ENCODE measurements at regions not wholly inside any gene's neighbourhood (a gene's known extent, or its start where the extent isn't known, plus 50 kb on each side); places are given as distances from the start of the nearest gene placed in this dataset.

GRCh38 chr3:117091676-117092075 is 382.1 kb downstream of the TUSC7 start:
- Mint-ChIP-seq H3K27ac (no peak overlapping the region), H3K36me3 (peaks cover 0 to 5% (median 0%) of the 10 kb centered on the region in 3 donors), H3K4me1 (no peaks in the 10 kb centered on the region), H3K27me3 (no peaks in the 10 kb centered on the region), H3K9me3 (peaks cover 0 to 20% (median 5%) of the 10 kb centered on the region in 9 donors), H3K4me3 (no peak overlapping the region)
- ATAC-seq (no peak), DNase-seq (no peak)
- POLR2A ChIA-PET: no interaction called here

DNA sequence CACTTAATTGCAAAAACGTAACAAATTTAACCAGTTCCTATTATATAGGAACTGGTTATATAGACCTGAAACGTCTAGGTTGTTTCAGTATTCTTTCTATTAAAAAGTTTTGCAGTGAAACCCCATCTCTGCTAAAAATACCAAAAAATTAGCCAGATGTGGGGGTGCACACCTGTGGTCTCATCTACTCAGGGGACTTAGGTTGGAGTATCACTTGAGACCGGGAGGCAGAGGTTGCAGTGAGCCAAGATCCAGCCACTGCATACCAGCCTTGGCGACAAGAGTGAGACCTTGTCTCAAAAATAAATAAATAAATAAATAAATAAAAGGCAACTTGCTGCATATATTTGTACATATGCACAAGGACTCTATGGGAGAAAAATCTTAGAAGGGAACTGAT is 387.0 kb downstream of the TUSC7 start:
- DNase-seq (no peak), ATAC-seq (no peak)
- no peak overlapping the region for H3K27ac Mint-ChIP-seq
- H3K9me3 Mint-ChIP-seq: peaks cover 0 to 2% (median 0%) of the 10 kb centered on the region in 9 donors
- H3K27me3 Mint-ChIP-seq: no peaks in the 10 kb centered on the region
- POLR2A ChIA-PET: no interaction called here
- no peaks in the 10 kb centered on the region for H3K4me1 Mint-ChIP-seq
- H3K36me3 Mint-ChIP-seq: no peaks in the 10 kb centered on the region
- no peak overlapping the region for H3K4me3 Mint-ChIP-seq

- Mint-ChIP-seq H3K9me3 (peaks cover 0 to 2% (median 0%) of the 10 kb centered on the region in 9 donors), H3K27ac (no peak overlapping the region)
- POLR2A ChIA-PET: no interaction called here
Measured at GRCh38 chr3:117097351-117097750, 387.8 kb downstream of the TUSC7 start.

GRCh38 chr3:117101697-117102096 is 392.1 kb downstream of the TUSC7 start:
- H3K4me1 Mint-ChIP-seq: no peaks in the 10 kb centered on the region
- H3K9me3 Mint-ChIP-seq: peaks cover 0 to 10% (median 0%) of the 10 kb centered on the region in 9 donors
- H3K36me3 Mint-ChIP-seq: no peaks in the 10 kb centered on the region
- no peak for DNase-seq
- no peak overlapping the region for H3K4me3 Mint-ChIP-seq
- H3K27ac Mint-ChIP-seq: no peak overlapping the region
- ATAC-seq: no peak
- POLR2A ChIA-PET: no interaction called here
- H3K27me3 Mint-ChIP-seq: no peaks in the 10 kb centered on the region

More at GRCh38 chr3:117097351-117097750, 387.8 kb downstream of the TUSC7 start:
- ATAC-seq (no peak), DNase-seq (no peak)
- Mint-ChIP-seq H3K4me3 (no peak overlapping the region), H3K27me3 (no peaks in the 10 kb centered on the region), H3K36me3 (no peaks in the 10 kb centered on the region), H3K4me1 (no peaks in the 10 kb centered on the region)

GRCh38 chr3:117102426-117102825 is 392.8 kb downstream of the TUSC7 start:
- H3K9me3 Mint-ChIP-seq: peaks cover 0 to 10% (median 0%) of the 10 kb centered on the region in 9 donors
- POLR2A ChIA-PET: no interaction called here
- H3K36me3 Mint-ChIP-seq: no peaks in the 10 kb centered on the region
- no peak overlapping the region for H3K4me3 Mint-ChIP-seq
- no peaks in the 10 kb centered on the region for H3K4me1 Mint-ChIP-seq
- no peak for ATAC-seq
- no peak overlapping the region for H3K27ac Mint-ChIP-seq
- no peaks in the 10 kb centered on the region for H3K27me3 Mint-ChIP-seq
- DNase-seq: no peak

DNA sequence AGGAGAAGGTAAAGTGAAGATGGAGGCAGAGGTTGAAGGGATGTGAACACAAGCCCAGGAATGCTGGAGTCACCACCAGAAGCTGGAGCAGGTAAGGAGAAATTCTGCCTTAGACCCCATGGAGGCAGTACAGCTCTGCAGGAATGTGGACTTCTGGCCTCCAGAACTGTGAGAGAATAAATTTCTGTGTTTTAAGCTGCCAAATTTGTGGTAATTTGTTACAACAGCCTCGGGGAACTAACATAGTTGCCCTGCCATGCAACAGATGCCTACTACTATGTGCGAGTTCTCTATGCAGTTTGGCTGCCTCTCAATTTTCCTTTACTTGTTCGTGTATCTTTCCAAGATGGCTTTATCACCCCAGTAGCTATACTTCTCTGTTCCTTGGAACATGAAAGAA is 394.1 kb downstream of the TUSC7 start:
- H3K9me3 Mint-ChIP-seq: peaks cover 0 to 10% (median 0%) of the 10 kb centered on the region in 9 donors
- DNase-seq (no peak), ATAC-seq (no peak)
- POLR2A ChIA-PET: no interaction called here
- no peak overlapping the region for H3K4me3 Mint-ChIP-seq
- no peak overlapping the region for H3K27ac Mint-ChIP-seq
- no peaks in the 10 kb centered on the region for H3K4me1 Mint-ChIP-seq
- no peaks in the 10 kb centered on the region for H3K27me3 Mint-ChIP-seq
- no peaks in the 10 kb centered on the region for H3K36me3 Mint-ChIP-seq

GRCh38 chr3:117104381-117104780 is 394.8 kb downstream of the TUSC7 start:
- DNase-seq (no peak), ATAC-seq (no peak)
- no peaks in the 10 kb centered on the region for H3K4me1 Mint-ChIP-seq
- no peaks in the 10 kb centered on the region for H3K27me3 Mint-ChIP-seq
- no peak overlapping the region for H3K4me3 Mint-ChIP-seq
- peaks cover 0 to 10% (median 0%) of the 10 kb centered on the region in 9 donors for H3K9me3 Mint-ChIP-seq
- no peak overlapping the region for H3K27ac Mint-ChIP-seq
- POLR2A ChIA-PET: no interaction called here
- H3K36me3 Mint-ChIP-seq: no peaks in the 10 kb centered on the region

DNA sequence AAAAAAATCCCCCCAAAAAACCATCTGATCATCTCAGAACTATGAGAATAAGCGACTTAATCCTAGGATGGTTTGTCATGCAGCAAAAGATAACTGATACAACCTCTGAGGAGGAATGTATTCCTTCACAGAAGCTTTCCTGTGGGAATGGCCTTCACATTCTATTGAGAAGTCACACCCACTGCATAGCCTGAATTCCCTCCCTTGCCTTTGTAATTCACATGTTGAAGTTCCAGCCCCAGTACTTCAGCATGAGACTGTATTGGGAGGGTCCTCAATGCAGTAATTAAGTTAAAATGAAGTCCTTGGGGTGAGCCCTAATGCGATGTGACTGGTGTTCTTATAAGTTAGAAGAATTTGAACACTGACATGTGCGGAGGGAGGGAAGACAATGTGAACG is 395.2 kb downstream of the TUSC7 start:
- ATAC-seq: no peak
- Mint-ChIP-seq H3K4me3 (no peak overlapping the region), H3K36me3 (no peaks in the 10 kb centered on the region)

GRCh38 chr3:117105686-117106085 is 396.1 kb downstream of the TUSC7 start:
- Mint-ChIP-seq H3K4me3 (no peak overlapping the region), H3K4me1 (no peaks in the 10 kb centered on the region), H3K36me3 (no peaks in the 10 kb centered on the region), H3K27me3 (no peaks in the 10 kb centered on the region), H3K27ac (no peak overlapping the region), H3K9me3 (peaks cover 0 to 10% (median 0%) of the 10 kb centered on the region in 9 donors)
- no peak for DNase-seq
- no peak for ATAC-seq
- POLR2A ChIA-PET: no interaction called here

More for the DNA sequence above, 395.2 kb downstream of the TUSC7 start:
- Mint-ChIP-seq H3K4me1 (no peaks in the 10 kb centered on the region), H3K27me3 (no peaks in the 10 kb centered on the region), H3K27ac (no peak overlapping the region), H3K9me3 (peaks cover 0 to 10% (median 0%) of the 10 kb centered on the region in 9 donors)
- POLR2A ChIA-PET: no interaction called here
- DNase-seq: no peak

DNA sequence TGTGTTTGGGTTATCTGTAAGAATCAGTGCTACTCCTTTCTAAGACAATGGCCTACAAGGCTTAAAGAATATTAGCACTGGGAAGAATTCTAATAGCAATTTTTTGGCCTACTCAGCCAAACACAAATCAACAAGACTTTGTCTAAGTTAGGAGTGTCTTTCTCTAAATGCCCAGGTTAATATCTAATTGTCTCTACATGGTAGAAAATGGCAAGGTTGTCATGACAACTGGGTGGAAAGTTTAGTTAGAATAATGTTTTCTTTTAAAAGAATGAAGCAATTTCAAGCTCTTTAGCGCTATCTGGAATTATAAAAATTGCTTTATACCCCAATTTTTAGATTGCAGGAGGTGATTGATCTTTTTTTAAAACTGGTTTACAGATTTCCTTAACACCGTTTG is 396.8 kb downstream of the TUSC7 start:
- DNase-seq: no peak
- H3K4me1 Mint-ChIP-seq: no peaks in the 10 kb centered on the region
- ATAC-seq: no peak
- H3K27me3 Mint-ChIP-seq: no peaks in the 10 kb centered on the region
- peaks cover 0 to 10% (median 1%) of the 10 kb centered on the region in 9 donors for H3K9me3 Mint-ChIP-seq
- no peak overlapping the region for H3K27ac Mint-ChIP-seq
- POLR2A ChIA-PET: no interaction called here
- no peak overlapping the region for H3K4me3 Mint-ChIP-seq
- no peaks in the 10 kb centered on the region for H3K36me3 Mint-ChIP-seq

- no peak overlapping the region for H3K4me3 Mint-ChIP-seq
Measured at GRCh38 chr3:117107946-117108345, 398.4 kb downstream of the TUSC7 start.

GRCh38 chr3:117109178-117109577 is 399.6 kb downstream of the TUSC7 start:
- no peaks in the 10 kb centered on the region for H3K4me1 Mint-ChIP-seq
- no peak for DNase-seq

More at GRCh38 chr3:117107946-117108345, 398.4 kb downstream of the TUSC7 start:
- H3K4me1 Mint-ChIP-seq: no peaks in the 10 kb centered on the region
- no peaks in the 10 kb centered on the region for H3K36me3 Mint-ChIP-seq
- ATAC-seq: no peak
- no peaks in the 10 kb centered on the region for H3K27me3 Mint-ChIP-seq
- H3K27ac Mint-ChIP-seq: no peak overlapping the region
- DNase-seq: no peak
- peaks cover 0 to 10% (median 1%) of the 10 kb centered on the region in 9 donors for H3K9me3 Mint-ChIP-seq
- POLR2A ChIA-PET: no interaction called here

DNA sequence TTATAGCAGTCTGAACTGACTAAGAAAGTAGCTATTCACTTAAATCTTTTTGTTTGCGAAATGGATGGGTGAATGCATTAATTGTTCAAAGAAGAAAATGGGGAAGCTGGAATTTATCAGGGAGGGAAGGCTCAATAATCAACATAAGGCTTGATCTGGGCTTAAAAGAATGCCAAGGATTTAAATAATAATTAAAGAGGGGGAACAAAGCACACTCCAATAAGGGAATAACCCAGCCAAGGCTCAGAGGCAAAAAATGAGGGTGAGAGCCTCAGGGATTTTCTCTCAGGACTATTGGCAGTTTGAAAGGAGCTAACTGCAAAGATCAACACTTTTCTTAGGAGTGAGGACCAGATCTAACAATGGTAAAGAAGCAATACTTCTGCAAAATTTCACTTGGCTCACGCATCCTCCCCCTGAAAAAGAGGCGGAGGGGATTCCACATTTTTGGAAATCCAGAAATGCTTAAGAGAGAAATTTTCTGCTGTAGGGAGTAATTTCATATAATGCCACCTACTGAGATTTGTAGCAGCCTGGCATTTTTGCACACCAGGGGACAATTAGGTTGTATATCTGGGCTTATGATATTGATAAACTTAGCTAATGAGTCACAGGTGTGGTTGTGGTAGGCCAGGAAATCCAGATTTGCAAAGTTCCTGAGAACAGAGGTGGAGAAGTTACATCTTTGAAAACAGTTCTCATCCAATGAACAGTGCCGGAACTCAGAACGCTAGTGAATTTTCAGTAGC is 405.1 kb downstream of the TUSC7 start:
- no peaks in the 10 kb centered on the region for H3K4me1 Mint-ChIP-seq
- no peaks in the 10 kb centered on the region for H3K27me3 Mint-ChIP-seq
- ATAC-seq: no peak
- POLR2A ChIA-PET: no interaction called here
- no peak overlapping the region for H3K4me3 Mint-ChIP-seq
- H3K9me3 Mint-ChIP-seq: peaks cover 0 to 3% (median under 1%) of the 10 kb centered on the region in 9 donors
- no peak for DNase-seq
- no peaks in the 10 kb centered on the region for H3K36me3 Mint-ChIP-seq
- no peak overlapping the region for H3K27ac Mint-ChIP-seq

More at GRCh38 chr3:117109178-117109577, 399.6 kb downstream of the TUSC7 start:
- peaks cover 0 to 8% (median 1%) of the 10 kb centered on the region in 9 donors for H3K9me3 Mint-ChIP-seq
- POLR2A ChIA-PET: no interaction called here
- H3K36me3 Mint-ChIP-seq: no peaks in the 10 kb centered on the region
- H3K4me3 Mint-ChIP-seq: no peak overlapping the region
- no peak overlapping the region for H3K27ac Mint-ChIP-seq
- no peak for ATAC-seq
- H3K27me3 Mint-ChIP-seq: no peaks in the 10 kb centered on the region
